HG02571 (cell line): ENCODE measurements at regions not wholly inside any gene's neighbourhood (a gene's known extent, or its start where the extent isn't known, plus 50 kb on each side); places are given as distances from the start of the nearest gene placed in this dataset.
"Not testable (repeated sequence)": the region's sequence is repeated elsewhere in the genome, so short reads cannot be mapped to it uniquely, and the experiment has no call there.

ENCODE experiments used
- ATAC-seq: cut with Tn5 transposase; IDR thresholded peaks from one replicate; pipeline ENCODE4 v1.9.1; 2021; ENCODE audit warnings: mild to moderate bottlenecking, moderate library complexity; ENCODE audit not compliant: unreplicated experiment

- ATAC-seq = no peak
These were observed 1100.4 kb upstream of the COX7C start for GRCh38 chr5:85517386-85517785.

- ATAC-seq = no peak
These were observed 1084.2 kb upstream of the COX7C start for GRCh38 chr5:85533341-85534047.

- no peak for ATAC-seq
These were observed 1079.4 kb upstream of the COX7C start for GRCh38 chr5:85538362-85538761.

- ATAC-seq = no peak
These were observed 1072.6 kb upstream of the COX7C start for GRCh38 chr5:85545129-85545528.

- ATAC-seq = no peak
These were observed 1068.5 kb upstream of the COX7C start for GRCh38 chr5:85549229-85549628.

GRCh38 chr5:85549836-85550599 is 1067.7 kb upstream of the COX7C start:
- no peak for ATAC-seq

- ATAC-seq = no peak
These were observed 1061.3 kb upstream of the COX7C start for GRCh38 chr5:85556464-85556863.

- ATAC-seq = no peak
These were observed 1041.1 kb upstream of the COX7C start for GRCh38 chr5:85576666-85577065.

GRCh38 chr5:85587806-85588205 is 1029.9 kb upstream of the COX7C start:
- not testable (repeated sequence) for ATAC-seq

GRCh38 chr5:85588268-85588667 is 1029.5 kb upstream of the COX7C start:
- not testable (repeated sequence) for ATAC-seq

- no peak for ATAC-seq
These were observed 1027.0 kb upstream of the COX7C start for GRCh38 chr5:85590764-85591163.

- ATAC-seq = no peak
These were observed 1026.4 kb upstream of the COX7C start for GRCh38 chr5:85591311-85591710.

GRCh38 chr5:85602843-85603242 is 1014.9 kb upstream of the COX7C start:
- ATAC-seq = no peak

- no peak for ATAC-seq
These were observed 1013.4 kb upstream of the COX7C start for GRCh38 chr5:85604378-85604777.

GRCh38 chr5:85604786-85605185 is 1013.0 kb upstream of the COX7C start:
- no peak for ATAC-seq

GRCh38 chr5:85605381-85605780 is 1012.4 kb upstream of the COX7C start:
- no peak for ATAC-seq

- no peak for ATAC-seq
These were observed 1003.3 kb upstream of the COX7C start for GRCh38 chr5:85614489-85614888.

GRCh38 chr5:85621668-85622067 is 996.1 kb upstream of the COX7C start:
- no peak for ATAC-seq

GRCh38 chr5:85628153-85628552 is 989.6 kb upstream of the COX7C start:
- no peak for ATAC-seq

- not testable (repeated sequence) for ATAC-seq
These were observed 979.1 kb upstream of the COX7C start for GRCh38 chr5:85638495-85639125.

GRCh38 chr5:85646036-85646435 is 971.7 kb upstream of the COX7C start:
- ATAC-seq = no peak

GRCh38 chr5:85646641-85647040 is 971.1 kb upstream of the COX7C start:
- ATAC-seq = no peak
